HG02885 (cell line): ENCODE measurements at regions not wholly inside any gene's neighbourhood (a gene's known extent, or its start where the extent isn't known, plus 50 kb on each side); places are given as distances from the start of the nearest gene placed in this dataset.

Experiments used
- ATAC-seq: cut with Tn5 transposase; IDR thresholded peaks from one replicate; pipeline ENCODE4 v1.9.1; 2021; ENCODE audit warnings: mild to moderate bottlenecking; ENCODE audit not compliant: unreplicated experiment, poor library complexity

GRCh38 chr10:59108886-59109288 lies 67.6 kb upstream of the PHYHIPL start:
- ATAC-seq: no peak

GRCh38 chr10:59109826-59110225 lies 66.6 kb upstream of the PHYHIPL start:
- peak; percentile 44 for ATAC-seq

DNA sequence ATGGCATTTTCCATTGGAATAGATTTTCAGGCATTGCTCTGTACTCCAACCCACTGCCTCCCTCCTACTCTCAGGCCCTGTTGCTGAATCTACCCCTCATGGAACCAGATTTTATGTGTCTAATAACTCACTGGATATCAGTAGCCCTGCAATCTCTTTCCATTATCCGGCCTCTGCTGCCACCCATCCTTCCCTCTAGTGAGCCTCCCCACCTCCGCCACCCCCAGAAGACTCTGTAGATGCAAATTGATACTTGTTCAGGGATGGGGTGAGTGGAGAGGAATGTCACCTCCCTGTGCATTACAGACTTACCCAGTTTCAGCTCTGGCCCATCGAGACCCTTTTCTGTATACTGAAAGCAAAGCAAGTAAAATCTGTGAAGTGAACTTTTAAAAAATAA lies 52.3 kb upstream of the PHYHIPL start:
- ATAC-seq: no peak

DNA sequence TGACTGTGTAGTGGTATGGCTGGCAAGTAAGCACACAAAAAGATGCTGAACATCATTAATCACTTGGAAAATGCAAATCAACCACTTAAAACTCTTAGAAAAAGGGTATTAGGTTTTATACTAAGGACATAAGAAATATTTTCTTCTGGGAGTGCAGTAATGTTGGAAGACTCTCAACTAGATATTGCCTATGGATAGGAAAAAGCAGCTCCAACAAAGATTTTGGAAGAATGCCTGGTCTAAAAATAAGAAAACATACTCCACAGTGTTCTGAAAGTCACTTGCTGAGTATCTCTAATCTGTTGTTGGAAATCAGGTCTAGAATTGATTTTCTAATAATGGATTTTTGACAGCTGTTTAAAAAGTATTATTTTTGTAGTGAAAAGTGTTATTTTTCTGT lies 50.8 kb upstream of the PHYHIPL start:
- ATAC-seq: no peak

DNA sequence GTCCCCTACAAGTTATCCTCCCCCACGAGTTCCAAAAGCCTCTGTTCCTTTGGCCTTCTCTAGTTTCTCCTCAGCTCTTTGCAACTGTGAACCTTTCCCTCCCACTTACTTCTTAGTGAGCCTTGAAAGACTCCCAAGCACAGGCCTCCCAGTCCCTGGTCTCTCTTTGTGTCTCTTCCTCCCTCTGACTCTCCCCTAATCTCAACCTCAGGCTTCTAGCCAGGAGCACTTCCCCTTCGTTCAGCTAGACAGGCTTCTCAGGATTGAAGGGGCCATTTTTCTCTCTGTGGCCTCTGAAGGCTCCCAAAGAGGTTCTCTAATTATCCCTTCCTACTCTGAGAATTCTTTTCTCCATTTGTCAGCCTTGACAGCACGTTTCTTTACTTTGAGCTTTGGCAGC lies 50.2 kb upstream of the PHYHIPL start:
- no peak for ATAC-seq
